HG02763 (cell line): ENCODE measurements at regions not wholly inside any gene's neighbourhood (a gene's known extent, or its start where the extent isn't known, plus 50 kb on each side); places are given as distances from the start of the nearest gene placed in this dataset.
"Not testable (repeated sequence)": the region's sequence is repeated elsewhere in the genome, so short reads cannot be mapped to it uniquely, and the experiment has no call there.

Source experiments
- ATAC-seq: cut with Tn5 transposase; IDR thresholded peaks from one replicate; pipeline ENCODE4 v1.9.1; 2021; ENCODE audit warnings: mild to moderate bottlenecking, moderate library complexity; ENCODE audit not compliant: unreplicated experiment

DNA sequence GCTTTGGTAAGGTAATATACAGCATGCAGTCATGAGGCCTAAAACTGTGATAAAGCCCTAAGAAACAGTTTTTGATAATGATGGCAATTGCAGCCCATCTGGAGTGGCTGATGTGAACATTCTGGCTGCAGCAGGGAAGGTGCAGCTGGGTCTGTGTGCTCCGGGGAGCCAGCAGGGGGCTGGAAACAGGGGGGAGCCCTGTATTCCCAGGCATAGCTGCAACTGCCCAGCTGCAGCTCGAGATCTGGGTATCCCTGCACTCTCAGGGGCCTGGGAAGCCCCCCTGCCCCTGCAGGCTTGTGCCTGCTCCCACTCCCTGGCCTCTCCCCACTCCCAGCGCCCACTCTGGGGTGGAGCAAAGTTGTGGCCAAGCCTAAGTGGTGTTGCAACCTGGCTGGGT lies 95.6 kb downstream of the RRAGB start:
- ATAC-seq: no peak

- no peak for ATAC-seq
These were observed 98.0 kb downstream of the RRAGB start for GRCh38 chrX:55815546-55815945.

GRCh38 chrX:55816023-55816422 lies 98.5 kb downstream of the RRAGB start:
- no peak for ATAC-seq

DNA sequence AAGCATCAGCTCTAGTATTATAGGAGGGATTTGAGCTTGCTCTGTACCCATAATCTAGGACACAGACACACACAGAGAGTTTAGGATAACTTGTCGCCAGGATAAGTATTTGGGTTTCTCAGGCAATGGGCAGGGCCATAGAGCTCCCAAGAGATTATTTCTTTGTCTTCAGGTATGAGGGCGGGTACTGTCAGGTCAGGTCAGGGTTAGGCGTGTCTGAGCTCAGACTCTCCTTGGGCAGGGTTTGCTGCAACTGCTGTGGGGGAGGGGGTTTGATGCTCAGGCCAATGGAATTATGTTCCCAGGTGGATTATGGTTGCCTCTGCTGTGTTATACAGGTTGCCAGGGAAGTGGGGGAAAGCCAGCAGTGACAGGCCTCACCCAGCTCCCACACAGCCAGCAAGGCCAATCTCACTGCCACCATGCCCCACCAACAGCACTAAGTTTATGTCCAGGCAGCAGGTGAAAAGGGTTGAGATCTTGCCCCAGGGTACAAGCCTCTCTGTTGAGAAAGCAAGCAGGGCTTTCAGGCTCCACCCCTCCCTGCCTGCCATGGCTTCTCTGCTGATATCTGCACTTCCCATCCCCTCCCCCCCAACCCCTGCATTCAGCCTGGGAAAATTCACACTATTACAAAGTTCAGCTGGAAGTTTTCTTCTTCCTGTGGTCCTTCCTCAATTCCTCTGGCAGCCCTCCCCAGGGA lies 101.3 kb downstream of the RRAGB start:
- no peak for ATAC-seq

DNA sequence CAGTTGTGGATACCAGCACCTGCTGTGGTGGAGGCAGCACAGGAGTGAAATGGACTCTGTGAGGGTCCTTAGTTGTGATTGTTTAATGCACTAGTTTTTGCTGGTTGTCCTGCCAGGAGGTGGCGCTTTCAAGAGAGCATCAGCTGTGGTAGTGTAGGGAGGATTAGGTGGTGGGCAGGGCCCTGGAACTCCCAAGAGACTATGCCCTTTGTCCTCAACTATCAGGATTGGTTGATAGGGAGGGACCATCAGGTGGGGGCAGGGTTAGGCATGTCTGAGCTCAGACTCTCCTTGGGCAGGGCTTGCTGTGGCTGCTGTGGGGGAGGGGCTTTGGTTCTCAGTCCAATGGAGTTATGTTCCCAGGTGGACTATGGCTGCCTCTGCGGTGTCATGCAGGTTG lies 121.9 kb downstream of the RRAGB start:
- no peak for ATAC-seq

DNA sequence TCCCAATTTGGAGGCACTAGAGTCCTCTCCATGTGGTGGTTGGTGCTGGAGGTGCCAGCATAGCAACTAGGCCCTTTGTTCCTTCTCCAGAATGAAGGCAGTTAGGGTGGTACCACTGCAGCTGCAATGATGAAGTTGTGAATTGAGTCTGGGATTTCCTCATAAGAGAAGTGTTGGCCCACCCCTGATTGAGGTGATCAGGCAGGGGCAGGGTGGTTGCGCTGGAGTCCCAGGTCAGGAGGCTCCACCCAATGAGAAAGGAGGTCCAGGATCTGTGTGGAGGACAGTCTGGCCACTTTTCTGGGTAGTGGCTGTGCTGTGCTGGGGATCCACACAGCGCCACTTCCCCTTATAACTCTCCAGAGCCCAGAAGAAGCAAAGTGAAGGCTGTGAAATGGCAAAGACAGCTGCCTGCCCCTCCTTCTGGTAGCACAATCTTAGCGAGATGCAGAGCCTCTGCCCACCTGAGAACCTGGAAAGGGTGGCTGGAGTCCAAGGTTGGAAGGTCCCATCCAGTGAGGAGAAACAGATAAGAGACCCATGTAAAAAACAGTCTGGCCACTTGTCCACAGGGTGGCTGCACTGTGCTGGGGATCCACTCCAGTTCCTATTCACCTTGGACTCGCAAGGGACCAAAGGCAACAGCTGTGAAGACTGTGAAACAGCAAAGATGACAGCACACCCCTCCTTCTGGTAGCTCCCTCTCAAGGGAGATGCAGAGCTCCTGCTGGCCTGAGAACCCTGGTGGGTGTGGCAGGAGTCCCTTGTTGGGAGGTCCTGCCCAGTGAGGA lies 124.6 kb downstream of the RRAGB start:
- no peak for ATAC-seq

- not testable (repeated sequence) for ATAC-seq
These were observed 149.2 kb downstream of the RRAGB start for GRCh38 chrX:55866779-55867178.

GRCh38 chrX:55867181-55867651 lies 149.7 kb downstream of the RRAGB start:
- peak; percentile 74 for ATAC-seq

DNA sequence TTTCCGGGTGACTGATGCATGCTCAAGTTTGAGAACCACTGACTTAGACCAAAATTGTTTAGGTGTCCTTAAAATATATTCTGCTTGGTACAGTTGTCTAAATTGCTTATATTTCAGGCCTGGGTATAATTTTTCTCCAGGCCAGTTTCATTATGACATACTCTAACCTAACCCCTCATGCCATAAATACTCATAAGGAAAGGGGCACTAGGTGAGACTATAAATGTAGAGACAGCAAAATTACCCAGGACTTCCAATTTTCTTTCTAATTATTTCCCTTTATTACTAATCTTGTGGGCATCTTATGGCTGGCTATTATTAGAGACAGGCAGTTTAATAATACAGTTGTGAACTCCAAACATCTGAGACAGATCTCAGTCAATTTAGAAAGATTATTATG lies 150.2 kb downstream of the RRAGB start:
- peak; percentile 46 for ATAC-seq

DNA sequence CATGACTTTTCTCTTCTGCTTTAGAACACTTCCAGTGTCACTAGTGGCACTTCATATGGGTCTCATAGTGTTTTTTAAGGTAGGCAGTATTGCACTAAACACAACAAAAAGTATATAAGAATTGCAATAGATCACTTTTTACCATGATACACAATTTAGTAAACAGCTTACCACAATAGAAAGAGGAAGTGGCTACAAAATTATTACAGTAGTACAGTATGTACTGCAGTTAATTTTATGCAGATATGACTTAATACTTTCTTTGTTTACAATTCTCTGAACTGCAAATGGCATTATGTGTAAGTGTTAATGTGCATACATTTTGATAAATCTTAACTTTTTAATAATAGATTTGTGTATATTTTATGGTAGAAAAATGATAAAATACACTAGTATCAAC lies 157.3 kb downstream of the RRAGB start:
- ATAC-seq: no peak

GRCh38 chrX:55883541-55883940 lies 166.0 kb downstream of the RRAGB start:
- ATAC-seq: not testable (repeated sequence)

- ATAC-seq: peak; percentile 73
These were observed 190.5 kb downstream of the RRAGB start for GRCh38 chrX:55907968-55908607.

DNA sequence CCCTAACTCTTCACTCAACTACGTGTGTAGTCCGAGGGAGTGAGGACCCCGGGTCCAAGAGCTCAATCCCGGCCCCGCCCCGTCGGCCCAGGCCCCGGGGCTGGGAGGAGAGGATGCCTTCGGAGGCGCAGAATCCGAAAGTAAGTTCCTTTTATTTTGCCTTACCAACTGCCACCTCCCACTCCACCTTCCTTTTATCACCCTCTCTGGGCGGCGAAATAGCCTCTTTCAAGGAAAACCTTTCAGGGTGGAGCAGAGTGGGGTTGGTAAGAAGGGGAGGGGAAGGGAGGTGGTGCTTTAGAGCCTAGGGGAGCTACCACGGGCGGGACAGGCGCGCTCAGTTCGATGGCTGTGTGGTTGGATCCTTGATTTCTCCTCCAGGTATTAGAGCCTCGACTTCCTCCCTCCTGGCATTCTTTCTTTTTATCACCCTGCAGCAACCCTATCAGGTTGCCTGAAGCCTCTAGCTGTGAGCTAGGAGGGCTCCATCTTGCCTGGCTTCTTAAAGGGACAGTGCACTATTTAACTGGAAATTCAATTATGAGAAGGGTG lies 191.2 kb downstream of the RRAGB start:
- peak; percentile 54 for ATAC-seq

- ATAC-seq: peak; percentile 95
These were observed 202.0 kb downstream of the RRAGB start for GRCh38 chrX:55919367-55920221.

- ATAC-seq: no peak
These were observed 207.0 kb downstream of the RRAGB start for GRCh38 chrX:55924574-55924973.

GRCh38 chrX:55928529-55928928 lies 211.0 kb downstream of the RRAGB start:
- not testable (repeated sequence) for ATAC-seq
